Endothelial cell of umbilical vein (primary cell): ENCODE measurements at regions not wholly inside any gene's neighbourhood (a gene's known extent, or its start where the extent isn't known, plus 50 kb on each side); places are given as distances from the start of the nearest gene placed in this dataset.

Source experiments
- BruUV-seq: library from RNA; stranded (reverse); fragments of 400-500 nt; replicated peaks from 2 replicates; lab custom pipeline; 2021; lab: Mats Ljungman, UMichigan
- CTCF ChIA-PET: fragments of 300-600, 350-600 bp; sonication (Branson Sonifier 250); formaldehyde crosslinking; loops from one replicate; lab custom pipeline; 2021; ENCODE audit warnings: antibody characterized with exemption, inconsistent platforms; lab: Charles Lee
- POLR2A ChIA-PET: fragments of 300-600, 350-600 bp; sonication (Branson Sonifier 250); formaldehyde crosslinking; loops from one replicate; lab custom pipeline; 2021; ENCODE audit warnings: antibody characterized with exemption, inconsistent platforms; lab: Charles Lee
- DNase-seq: peaks from one replicate; pipeline ENCODE4 v3.0.0-alpha.2; 2011; ENCODE audit warnings: low read depth, low spot score
- FAIRE-seq: peaks from 2 replicates; lab custom pipeline; 2011; peaks lifted over from hg19 to GRCh38; lab: Jason Lieb, UNC
- H2AFZ ChIP-seq: 2 replicates; pipeline ENCODE4 v1.6.0; 2012; ENCODE audit warnings: low read depth, low read length, control low read depth, inconsistent platforms
- H3K27ac ChIP-seq: 2 replicates; pipeline ENCODE4 v1.5.1; 2011; ENCODE audit warnings: low read depth, mild to moderate bottlenecking, control low read depth, low read length, moderate library complexity; ENCODE audit not compliant: insufficient read depth
- H3K27me3 ChIP-seq, 2 experiments: 2 replicates each; pipeline versions ENCODE4 v1.6.0 to v1.6.1; 2011; ENCODE audit warnings: low read length in 2 of 2, mixed read lengths in 1 of 2; ENCODE audit not compliant: control insufficient read depth in 2 of 2, insufficient read depth in 2 of 2
- H3K36me3 ChIP-seq, 2 experiments: 2 replicates in 1 of 2; 3 replicates in 1 of 2; pipeline ENCODE4 v1.5.1; 2011; ENCODE audit warnings: low read length in 2 of 2, mild to moderate bottlenecking in 1 of 2, moderate library complexity in 1 of 2; ENCODE audit not compliant: control insufficient read depth in 2 of 2, insufficient read depth in 2 of 2; ENCODE audit errors: extremely low read depth in 1 of 2
- H3K4me1 ChIP-seq: 3 replicates; pipeline ENCODE4 v1.5.1; 2011; ENCODE audit warnings: mild to moderate bottlenecking, low read length; ENCODE audit not compliant: control insufficient read depth, insufficient read depth; ENCODE audit errors: extremely low read depth
- H3K4me2 ChIP-seq: 2 replicates; pipeline ENCODE4 v1.6.1; 2011; ENCODE audit warnings: low read length, control low read depth, mixed read lengths; ENCODE audit not compliant: insufficient read depth
- H3K4me3 ChIP-seq, 3 experiments: fragments of 200-600 bp in 1 of 3; sonication (generic), shearing (Covaris generic) in 1 of 3; replicated peaks in 1 of 3; 2 replicates each; pipeline ENCODE4 v1.5.1; 2011 to 2016; ENCODE audit warnings: control low read depth in 3 of 3, low read length in 3 of 3, mild to moderate bottlenecking in 2 of 3, inconsistent platforms in 1 of 3, low read depth in 1 of 3, moderate library complexity in 1 of 3; ENCODE audit not compliant: insufficient read depth in 1 of 3
- H3K79me2 ChIP-seq: 2 replicates; pipeline ENCODE4 v1.6.0; 2012; ENCODE audit warnings: low read length, inconsistent platforms; ENCODE audit not compliant: control insufficient read depth, insufficient read depth
- H3K9ac ChIP-seq: replicated peaks from 2 replicates; pipeline ENCODE3; 2011; ENCODE audit warnings: low read length, control low read depth; ENCODE audit not compliant: insufficient read depth; ENCODE audit errors: extremely low read depth
- H3K9me1 ChIP-seq: replicated peaks from 3 replicates; pipeline ENCODE4 v1.6.0; 2011; ENCODE audit warnings: mild to moderate bottlenecking, low read length; ENCODE audit not compliant: control insufficient read depth, insufficient read depth; ENCODE audit errors: extremely low read depth
- H3K9me3 ChIP-seq: replicated peaks from 2 replicates; pipeline ENCODE4 v1.5.1; 2012; ENCODE audit warnings: low read length, inconsistent platforms; ENCODE audit not compliant: control insufficient read depth, insufficient read depth
- H4K20me1 ChIP-seq: replicated peaks from 2 replicates; pipeline ENCODE3; 2011; ENCODE audit warnings: mild to moderate bottlenecking, low read length; ENCODE audit not compliant: control insufficient read depth, insufficient read depth; ENCODE audit errors: extremely low read depth
- CTCF ChIP-seq, 2 donors: IDR thresholded peaks; 1 replicate in 1 of 2; 2 replicates in 1 of 2; pipeline ENCODE4 v1.5.1; 2011; ENCODE audit warnings: low read length in 2 of 2, mild to moderate bottlenecking in 2 of 2, moderate library complexity in 2 of 2, control low read depth in 1 of 2, inconsistent platforms in 1 of 2, low read depth in 1 of 2; ENCODE audit not compliant: insufficient read depth in 1 of 2; ENCODE audit errors: extremely low read depth in 1 of 2
- EZH2 ChIP-seq: IDR thresholded peaks from 2 replicates; pipeline ENCODE4 v1.6.1; 2012; ENCODE audit warnings: borderline replicate concordance, low read depth, mild to moderate bottlenecking, moderate library complexity, low read length, inconsistent platforms; ENCODE audit not compliant: severe bottlenecking
- FOS ChIP-seq: IDR thresholded peaks from 2 replicates; pipeline ENCODE4 v1.6.1; 2011; ENCODE audit warnings: mild to moderate bottlenecking, low read length, moderate library complexity, borderline replicate concordance; ENCODE audit not compliant: insufficient read depth
- GATA2 ChIP-seq: IDR thresholded peaks from 2 replicates; pipeline ENCODE4 v1.7.0; 2011; ENCODE audit warnings: low read depth, mild to moderate bottlenecking, moderate library complexity, mixed read lengths, low read length; ENCODE audit not compliant: insufficient read length, insufficient read depth
- JUN ChIP-seq: IDR thresholded peaks from 2 replicates; pipeline ENCODE4 v1.6.1; 2011; ENCODE audit warnings: borderline replicate concordance, low read depth; ENCODE audit not compliant: insufficient read length, insufficient read depth
- MAX ChIP-seq: IDR thresholded peaks from 2 replicates; pipeline ENCODE4 v1.6.1; 2011; ENCODE audit not compliant: insufficient read depth, insufficient read length
- MYC ChIP-seq: IDR thresholded peaks from one replicate; pipeline ENCODE4 v1.6.1; 2011; ENCODE audit warnings: mild to moderate bottlenecking, low read depth, low read length
- POLR2A ChIP-seq: IDR thresholded peaks from 2 replicates; pipeline ENCODE4 v1.6.1; 2012; ENCODE audit warnings: low read depth, mild to moderate bottlenecking, control low read depth, low read length
- POLR2AphosphoS5 ChIP-seq: IDR thresholded peaks from 2 replicates; pipeline ENCODE4 v1.6.1; 2012; ENCODE audit warnings: low read depth, mild to moderate bottlenecking, control low read depth, low read length, moderate library complexity; ENCODE audit not compliant: insufficient read depth
- dilution Hi-C: fragments of 300-500 bp; cut with MboI; formaldehyde crosslinking; loops from one replicate; pipeline ENCODE4 v1.15.0; 2019; ENCODE audit warnings: low sequenced_read_pairs; ENCODE audit not compliant: extremely low pct_ligation_motif_present
- intact Hi-C: fragments of 100-400 bp; cut with micrococcal nuclease; formaldehyde crosslinking; loops from one replicate; pipeline ENCODE4 v1.10.0; 2022

GRCh38 chr16:8080817-8081216 lies 509.5 kb downstream of the TMEM114 start:
- peaks cover 2% of the 10 kb centered on the region for H3K9me3 ChIP-seq
- H4K20me1 ChIP-seq: no peaks in the 10 kb centered on the region
- no peak overlapping the region for H3K4me2 ChIP-seq
- no peaks in the 10 kb centered on the region for H3K4me1 ChIP-seq
- no TSS peak for BruUV-seq
- DNase-seq (no peak), FAIRE-seq (no peak)
- POLR2A ChIA-PET: no interaction called here
- no peaks in the 10 kb centered on the region for H3K27me3 ChIP-seq
- CTCF ChIA-PET: no interaction called here
- no peaks in the 10 kb centered on the region for H3K36me3 ChIP-seq
- H3K79me2 ChIP-seq: no peaks in the 10 kb centered on the region
- H3K9ac ChIP-seq: no peak overlapping the region
- no peak overlapping the region for H3K4me3 ChIP-seq
- H3K27ac ChIP-seq: no peak overlapping the region
- H3K9me1 ChIP-seq: no peaks in the 10 kb centered on the region
- dilution Hi-C loops (no loop called here), intact Hi-C loops (no loop called here)
- TF ChIP-seq JUN: no peak
- no peak for TF ChIP-seq POLR2AphosphoS5
- TF ChIP-seq EZH2: no peak
- TF ChIP-seq CTCF (IDR thresholded peaks at IDR 0.05; ENCODE audit: extremely low read depth in 1 of 2, insufficient read depth in 1 of 2, low read depth in 1 of 2, low read length in 2 of 2): no peak
- no peak for TF ChIP-seq FOS
- TF ChIP-seq MYC: no peak
- no peak for TF ChIP-seq MAX
- no peak for TF ChIP-seq POLR2A
- TF ChIP-seq GATA2: no peak
- H2AFZ ChIP-seq: no peak overlapping the region
